PC-3 (cell line): ENCODE measurements at regions not wholly inside any gene's neighbourhood (a gene's known extent, or its start where the extent isn't known, plus 50 kb on each side); places are given as distances from the start of the nearest gene placed in this dataset.

ENCODE experiments used
- ATAC-seq: fragments of 200-7000 bp; cut with Tn5 transposase; 2 replicates; pipeline ENCODE4 v1.9.1; 2020; ENCODE audit warnings: mild to moderate bottlenecking, moderate library complexity
- BruUV-seq: library from RNA; stranded (reverse); fragments of 400-500 nt; replicated peaks from 2 replicates; lab custom pipeline; 2021; lab: Mats Ljungman, UMichigan
- CTCF ChIA-PET: fragments of 300-600 bp; sonication (Branson Sonifier 250); formaldehyde crosslinking; loops from one replicate; lab custom pipeline; 2022; ENCODE audit warnings: antibody characterized with exemption; lab: Charles Lee
- POLR2A ChIA-PET: fragments of 300-600 bp; sonication (Branson Sonifier 250); formaldehyde crosslinking; loops from one replicate; lab custom pipeline; 2022; ENCODE audit warnings: antibody characterized with exemption; ENCODE audit not compliant: unreplicated experiment; lab: Charles Lee
- DNase-seq: peaks from one replicate; pipeline ENCODE4 v3.0.0-alpha.2; 2015
- H2AFZ ChIP-seq: fragments of 300-600 bp; sonication (generic); 2 replicates; pipeline ENCODE4 v1.6.0; 2016; ENCODE audit warnings: antibody characterized with exemption, low read length
- H3F3A ChIP-seq: fragments of 300-600 bp; sonication (generic); one replicate; pipeline ENCODE4 v1.6.0; 2017; ENCODE audit warnings: antibody characterized with exemption, low read length, control low read depth, mild to moderate bottlenecking; ENCODE audit not compliant: unreplicated experiment
- H3K27ac ChIP-seq: fragments of 300-600 bp; sonication (generic); 2 replicates; pipeline ENCODE4 v1.5.1; 2016; ENCODE audit warnings: mild to moderate bottlenecking, low read length
- H3K27me3 ChIP-seq: fragments of 300-600 bp; sonication (generic); 2 replicates; pipeline ENCODE4 v1.6.1; 2016; ENCODE audit warnings: low read length, mixed read lengths
- H3K36me3 ChIP-seq: fragments of 300-600 bp; sonication (generic); 2 replicates; pipeline ENCODE4 v1.6.1; 2016; ENCODE audit warnings: low read depth, mixed run types, low read length, mixed read lengths
- H3K4me1 ChIP-seq: fragments of 300-600 bp; sonication (generic); 2 replicates; pipeline ENCODE4 v1.5.1; 2016; ENCODE audit warnings: low read length; ENCODE audit not compliant: insufficient read depth
- H3K4me2 ChIP-seq: fragments of 300-600 bp; sonication (generic); 2 replicates; pipeline ENCODE4 v1.6.0; 2016; ENCODE audit warnings: low read length
- H3K4me3 ChIP-seq: fragments of 300-600 bp; sonication (generic); 2 replicates; pipeline ENCODE4 v1.5.1; 2016; ENCODE audit warnings: mild to moderate bottlenecking, low read length, mixed read lengths
- H3K79me2 ChIP-seq: fragments of 300-600 bp; sonication (generic); 2 replicates; pipeline ENCODE4 v1.6.1; 2017; ENCODE audit warnings: low read length, mixed read lengths
- H3K9ac ChIP-seq: fragments of 300-600 bp; sonication (generic); 2 replicates; pipeline ENCODE4 v1.6.0; 2016; ENCODE audit warnings: mild to moderate bottlenecking, low read length
- H3K9me2 ChIP-seq: fragments of 300-600 bp; sonication (generic); replicated peaks from 2 replicates; pipeline ENCODE4 v1.6.1; 2016; ENCODE audit warnings: mixed run types, low read length, mixed read lengths
- H3K9me3 ChIP-seq: fragments of 300-600 bp; sonication (generic); 2 replicates; pipeline ENCODE4 v1.6.1; 2016; ENCODE audit warnings: low read length, mixed read lengths
- H4K20me1 ChIP-seq: fragments of 300-600 bp; sonication (generic); 2 replicates; pipeline ENCODE4 v1.6.1; 2016; ENCODE audit warnings: low read length, mixed read lengths
- CTCF ChIP-seq: fragments of 300-600 bp; sonication (generic); conservative IDR thresholded peaks from 2 replicates; pipeline ENCODE4 v1.5.1; 2017; ENCODE audit warnings: antibody characterized with exemption, low read depth, mild to moderate bottlenecking, low read length
- EZH2 ChIP-seq: fragments of 300-600 bp; sonication (generic); IDR thresholded peaks from one replicate; pipeline ENCODE4 v1.6.1; 2017; ENCODE audit warnings: antibody characterized with exemption, mild to moderate bottlenecking, low read length; ENCODE audit not compliant: unreplicated experiment
- EZH2phosphoT487 ChIP-seq: fragments of 300-600 bp; sonication (generic); IDR thresholded peaks from 2 replicates; pipeline ENCODE4 v1.6.1; 2018; ENCODE audit warnings: mild to moderate bottlenecking, antibody characterized with exemption, low read length, borderline replicate concordance
- intact Hi-C: fragments of 100-400 bp; cut with micrococcal nuclease; formaldehyde crosslinking; loops from 2 replicates; pipeline ENCODE4 v1.9.0; 2023

DNA sequence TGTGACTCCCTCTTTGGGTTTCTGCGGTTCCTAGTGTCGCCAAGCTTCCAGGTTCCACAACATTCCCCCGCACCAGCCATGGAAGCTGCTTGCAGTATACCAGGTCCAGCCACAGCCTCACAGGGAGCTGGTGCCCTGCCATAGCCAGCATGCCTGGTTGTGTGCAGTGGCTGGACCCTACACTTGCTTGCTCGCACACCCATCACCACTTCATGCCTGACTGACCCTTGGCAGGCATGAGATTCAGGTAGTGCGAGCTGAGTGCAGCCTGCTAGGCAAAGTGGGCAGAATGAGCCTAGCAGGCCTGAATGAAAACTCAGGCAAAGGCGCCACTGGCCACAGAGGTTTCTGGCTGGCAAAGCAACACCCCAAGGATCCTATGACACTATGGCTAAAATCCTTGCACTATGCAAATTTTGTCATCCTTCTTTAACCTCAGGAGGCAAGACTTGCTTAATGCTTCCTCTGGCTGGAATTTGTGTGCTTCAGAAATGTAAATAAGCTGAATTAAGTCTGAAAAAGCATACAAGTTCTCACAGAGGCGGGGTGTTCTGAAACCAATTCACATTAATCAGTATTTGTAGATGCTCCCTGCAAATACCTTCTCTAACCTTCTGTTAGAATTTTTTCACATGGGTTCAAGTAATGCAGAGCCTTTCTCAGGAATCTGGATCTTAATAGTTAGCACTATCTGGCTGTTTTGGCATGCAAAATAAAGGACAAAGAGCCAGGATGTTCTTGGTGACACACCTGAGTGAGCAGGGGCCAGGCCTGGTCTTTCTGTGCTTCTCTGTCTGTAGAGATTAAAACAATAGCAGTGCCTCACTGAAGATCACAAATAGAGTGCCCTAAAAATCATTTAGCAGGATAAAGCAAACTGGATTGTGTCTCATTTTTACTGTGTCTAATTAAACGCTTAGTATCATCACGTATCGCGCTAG, 256.9 kb downstream of the GPATCH2 start:
- no peaks in the 10 kb centered on the region for H3K36me3 ChIP-seq
- ATAC-seq (no peak), DNase-seq (no peak)
- CTCF ChIA-PET, result no interaction called here
- no peaks in the 10 kb centered on the region for H3K79me2 ChIP-seq
- no peak overlapping the region for H3K4me3 ChIP-seq
- no peaks in the 10 kb centered on the region for H3F3A ChIP-seq
- H3K4me2 ChIP-seq, result no peak overlapping the region
- H3K27ac ChIP-seq, result no peak overlapping the region
- no peak for TF ChIP-seq EZH2phosphoT487
- TF ChIP-seq EZH2, result no peak
- no peak for TF ChIP-seq CTCF
- H2AFZ ChIP-seq, result no peak overlapping the region
- BruUV-seq, result no TSS peak
- H3K9me3 ChIP-seq, result 0 out of 2 replicates have a peak, but pooled peaks cover 6% of the 10 kb centered on the region
- intact Hi-C loops, result no loop called here
- no peaks in the 10 kb centered on the region for H3K9me2 ChIP-seq
- H3K27me3 ChIP-seq, result no peaks in the 10 kb centered on the region
- H4K20me1 ChIP-seq, result no peaks in the 10 kb centered on the region
- POLR2A ChIA-PET, result no interaction called here
- peaks cover 4% of the 10 kb centered on the region; the same call in 1 of the 2 replicates for H3K4me1 ChIP-seq
- H3K9ac ChIP-seq, result no peak overlapping the region

DNA sequence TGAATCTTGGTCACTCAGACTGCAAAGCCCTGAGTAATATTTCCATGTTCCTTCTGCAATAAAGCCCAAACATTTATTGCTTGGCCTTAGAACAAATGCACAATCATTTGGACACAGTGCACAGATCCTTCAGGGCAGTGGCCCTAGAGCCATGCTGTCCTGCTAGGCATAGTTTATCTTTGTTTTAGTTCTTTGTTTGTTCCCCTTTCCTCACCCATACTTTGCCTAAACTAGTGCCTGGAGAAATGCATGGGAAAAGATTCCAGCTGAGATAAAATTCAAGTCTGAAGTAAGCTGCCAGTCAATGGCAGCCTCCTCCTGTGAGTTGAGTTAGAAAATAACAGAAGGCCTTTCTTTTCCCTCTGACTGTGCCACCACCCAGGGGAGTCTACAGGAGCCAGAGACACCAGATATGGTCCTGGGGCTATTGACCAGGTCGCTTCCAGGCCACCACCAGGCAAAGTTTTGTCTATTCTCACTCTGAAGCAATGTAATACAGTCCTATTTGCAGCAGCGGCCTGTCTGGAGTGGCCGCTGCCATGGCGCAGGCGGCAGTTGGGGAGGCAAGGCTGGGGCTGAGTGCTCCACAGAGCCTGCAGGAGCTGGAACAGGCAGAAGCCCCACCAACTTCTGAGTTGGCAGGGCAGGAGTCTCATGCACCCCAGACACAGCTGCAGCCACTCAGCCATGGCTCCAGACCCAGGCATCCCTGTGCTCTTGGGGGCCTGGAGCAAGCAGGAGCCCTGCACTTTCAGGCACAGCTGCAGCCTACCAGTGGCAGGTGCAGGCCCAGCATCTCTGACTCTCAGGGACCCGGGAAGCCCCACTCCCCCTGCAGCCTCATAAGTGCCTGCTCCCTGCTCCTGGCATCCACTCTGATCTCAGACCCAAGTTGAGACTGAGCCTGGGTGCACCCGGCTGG, 258.6 kb downstream of the GPATCH2 start:
- no peaks in the 10 kb centered on the region for H3F3A ChIP-seq
- ATAC-seq (no peak), DNase-seq (no peak)
- H4K20me1 ChIP-seq, result no peaks in the 10 kb centered on the region
- no peaks in the 10 kb centered on the region for H3K36me3 ChIP-seq
- H3K9me2 ChIP-seq, result no peaks in the 10 kb centered on the region
- no peak overlapping the region for H3K9ac ChIP-seq
- H3K4me2 ChIP-seq, result no peak overlapping the region
- ChIA-PET POLR2A (no interaction called here), CTCF (no interaction called here)
- TF ChIP-seq EZH2, result no peak
- no peak for TF ChIP-seq CTCF
- no peak for TF ChIP-seq EZH2phosphoT487
- H3K79me2 ChIP-seq, result no peaks in the 10 kb centered on the region
- no peak overlapping the region for H2AFZ ChIP-seq
- intact Hi-C loops, result no loop called here
- H3K4me1 ChIP-seq, result no peaks in the 10 kb centered on the region
- BruUV-seq, result no TSS peak
- H3K9me3 ChIP-seq, result 0 out of 2 replicates have a peak, but pooled peaks cover 3% of the 10 kb centered on the region
- no peaks in the 10 kb centered on the region for H3K27me3 ChIP-seq
- no peak overlapping the region for H3K4me3 ChIP-seq
- no peak overlapping the region for H3K27ac ChIP-seq
